ENCODE measurements at regions not wholly inside any gene's neighbourhood (a gene's known extent, or its start where the extent isn't known, plus 50 kb on each side); places are given as distances from the start of the nearest gene placed in this dataset.

DNA sequence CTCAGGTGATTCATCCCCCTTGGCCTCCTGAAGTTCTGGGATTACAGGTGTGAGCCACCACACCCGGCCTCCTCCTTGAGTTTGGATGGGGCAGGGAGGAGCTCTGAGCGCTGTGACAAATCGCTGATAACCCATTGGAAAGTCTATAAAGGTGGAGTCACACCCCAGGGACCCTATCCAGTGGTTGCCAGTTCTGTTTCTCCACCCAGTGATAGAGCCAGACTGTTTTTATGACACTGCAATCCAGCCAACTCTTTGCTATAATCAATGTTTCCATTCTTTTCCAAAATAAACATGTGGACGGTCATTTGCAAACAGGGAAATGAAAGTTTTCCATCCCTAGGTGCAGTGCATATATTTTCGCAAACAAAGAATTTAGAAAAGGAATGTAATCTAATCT, 142.0 kb upstream of the PELI2 start:
- Histone ChIP-seq H3K36me3 (ENCODE audit: control insufficient read depth in 2 of 2, extremely low read depth in 1 of 2, insufficient read depth in 2 of 2, low read length in 2 of 2) (no peaks in the 10 kb centered on the region), H3K4me2 (ENCODE audit: insufficient read depth, low read length) (no peak overlapping the region), H3K79me2 (ENCODE audit: control insufficient read depth, insufficient read depth, low read length) (no peaks in the 10 kb centered on the region), H3K27ac (ENCODE audit: insufficient read depth, low read depth, low read length) (no peak overlapping the region), H2AFZ (ENCODE audit: low read depth, low read length) (no peak overlapping the region), H4K20me1 (replicated peaks; ENCODE audit: control insufficient read depth, extremely low read depth, insufficient read depth, low read length) (no peaks in the 10 kb centered on the region), H3K4me1 (ENCODE audit: control insufficient read depth, extremely low read depth, insufficient read depth, low read length) (no peaks in the 10 kb centered on the region), H3K9ac (replicated peaks; ENCODE audit: extremely low read depth, insufficient read depth, low read length) (no peak overlapping the region), H3K27me3 (ENCODE audit: control insufficient read depth in 2 of 2, insufficient read depth in 2 of 2, low read length in 2 of 2) (no peaks in the 10 kb centered on the region), H3K9me1 (replicated peaks; ENCODE audit: control insufficient read depth, extremely low read depth, insufficient read depth, low read length) (no peaks in the 10 kb centered on the region), H3K4me3 (replicated peaks in 1 of 3; ENCODE audit: insufficient read depth in 1 of 3, low read depth in 1 of 3, low read length in 3 of 3) (no peak overlapping the region), H3K9me3 (replicated peaks; ENCODE audit: control insufficient read depth, insufficient read depth, low read length) (no peaks in the 10 kb centered on the region)
- no peak for FAIRE-seq
- ChIA-PET POLR2A (no interaction called here), CTCF (no interaction called here)
- TF ChIP-seq POLR2AphosphoS5 (IDR thresholded peaks at IDR 0.05; ENCODE audit: insufficient read depth, low read depth, low read length) = no peak
- TF ChIP-seq GATA2 (IDR thresholded peaks at IDR 0.05; ENCODE audit: insufficient read depth, insufficient read length, low read depth, low read length) = no peak
- TF ChIP-seq MYC (IDR thresholded peaks at IDR 0.05; ENCODE audit: low read depth, low read length) = no peak
- no peak for TF ChIP-seq POLR2A (IDR thresholded peaks at IDR 0.05; ENCODE audit: low read depth, low read length)
- no peak for TF ChIP-seq EZH2 (IDR thresholded peaks at IDR 0.05; ENCODE audit: borderline replicate concordance, low read depth, low read length, severe bottlenecking)
- no peak for TF ChIP-seq FOS (IDR thresholded peaks at IDR 0.05; ENCODE audit: borderline replicate concordance, insufficient read depth, low read length)
- TF ChIP-seq, protein P1, sequence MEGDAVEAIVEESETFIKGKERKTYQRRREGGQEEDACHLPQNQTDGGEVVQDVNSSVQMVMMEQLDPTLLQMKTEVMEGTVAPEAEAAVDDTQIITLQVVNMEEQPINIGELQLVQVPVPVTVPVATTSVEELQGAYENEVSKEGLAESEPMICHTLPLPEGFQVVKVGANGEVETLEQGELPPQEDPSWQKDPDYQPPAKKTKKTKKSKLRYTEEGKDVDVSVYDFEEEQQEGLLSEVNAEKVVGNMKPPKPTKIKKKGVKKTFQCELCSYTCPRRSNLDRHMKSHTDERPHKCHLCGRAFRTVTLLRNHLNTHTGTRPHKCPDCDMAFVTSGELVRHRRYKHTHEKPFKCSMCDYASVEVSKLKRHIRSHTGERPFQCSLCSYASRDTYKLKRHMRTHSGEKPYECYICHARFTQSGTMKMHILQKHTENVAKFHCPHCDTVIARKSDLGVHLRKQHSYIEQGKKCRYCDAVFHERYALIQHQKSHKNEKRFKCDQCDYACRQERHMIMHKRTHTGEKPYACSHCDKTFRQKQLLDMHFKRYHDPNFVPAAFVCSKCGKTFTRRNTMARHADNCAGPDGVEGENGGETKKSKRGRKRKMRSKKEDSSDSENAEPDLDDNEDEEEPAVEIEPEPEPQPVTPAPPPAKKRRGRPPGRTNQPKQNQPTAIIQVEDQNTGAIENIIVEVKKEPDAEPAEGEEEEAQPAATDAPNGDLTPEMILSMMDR (IDR thresholded peaks at IDR 0.05; ENCODE audit: extremely low read depth in 1 of 2, insufficient read depth in 1 of 2, low read depth in 1 of 2, low read length in 2 of 2) = no peak
- TF ChIP-seq, protein P2, sequence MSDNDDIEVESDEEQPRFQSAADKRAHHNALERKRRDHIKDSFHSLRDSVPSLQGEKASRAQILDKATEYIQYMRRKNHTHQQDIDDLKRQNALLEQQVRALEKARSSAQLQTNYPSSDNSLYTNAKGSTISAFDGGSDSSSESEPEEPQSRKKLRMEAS (IDR thresholded peaks at IDR 0.05; ENCODE audit: insufficient read depth, insufficient read length) = no peak
- no peak for TF ChIP-seq JUN (IDR thresholded peaks at IDR 0.05; ENCODE audit: borderline replicate concordance, insufficient read depth, insufficient read length, low read depth)
- intact Hi-C loops (cut with micrococcal nuclease) (no loop called here), dilution Hi-C loops (cut with MboI; ENCODE audit: extremely low pct_ligation_motif_present, low sequenced_read_pairs) (no loop called here)
- no TSS peak for BruUV-seq (replicated peaks)
- peak; percentile 37 for DNase-seq (ENCODE audit: low read depth, low spot score)
